H7 (cell line): ENCODE measurements at regions not wholly inside any gene's neighbourhood (a gene's known extent, or its start where the extent isn't known, plus 50 kb on each side); places are given as distances from the start of the nearest gene placed in this dataset.

Experiments used
- DNase-seq: peaks from one replicate; pipeline ENCODE4 v3.0.0; 2012
- H3K27me3 ChIP-seq: 2 replicates; pipeline ENCODE4 v1.6.0; 2011; ENCODE audit warnings: mild to moderate bottlenecking, low read length; ENCODE audit not compliant: control insufficient read depth, insufficient read depth
- H3K36me3 ChIP-seq: replicated peaks from 2 replicates; pipeline ENCODE4 v1.5.1; 2011; ENCODE audit warnings: low read length; ENCODE audit not compliant: control insufficient read depth, insufficient read depth
- H3K4me3 ChIP-seq: 2 replicates; pipeline ENCODE4 v1.5.1; 2011; ENCODE audit warnings: low read depth, mild to moderate bottlenecking, control low read depth, low read length, moderate library complexity; ENCODE audit not compliant: insufficient read depth

DNA sequence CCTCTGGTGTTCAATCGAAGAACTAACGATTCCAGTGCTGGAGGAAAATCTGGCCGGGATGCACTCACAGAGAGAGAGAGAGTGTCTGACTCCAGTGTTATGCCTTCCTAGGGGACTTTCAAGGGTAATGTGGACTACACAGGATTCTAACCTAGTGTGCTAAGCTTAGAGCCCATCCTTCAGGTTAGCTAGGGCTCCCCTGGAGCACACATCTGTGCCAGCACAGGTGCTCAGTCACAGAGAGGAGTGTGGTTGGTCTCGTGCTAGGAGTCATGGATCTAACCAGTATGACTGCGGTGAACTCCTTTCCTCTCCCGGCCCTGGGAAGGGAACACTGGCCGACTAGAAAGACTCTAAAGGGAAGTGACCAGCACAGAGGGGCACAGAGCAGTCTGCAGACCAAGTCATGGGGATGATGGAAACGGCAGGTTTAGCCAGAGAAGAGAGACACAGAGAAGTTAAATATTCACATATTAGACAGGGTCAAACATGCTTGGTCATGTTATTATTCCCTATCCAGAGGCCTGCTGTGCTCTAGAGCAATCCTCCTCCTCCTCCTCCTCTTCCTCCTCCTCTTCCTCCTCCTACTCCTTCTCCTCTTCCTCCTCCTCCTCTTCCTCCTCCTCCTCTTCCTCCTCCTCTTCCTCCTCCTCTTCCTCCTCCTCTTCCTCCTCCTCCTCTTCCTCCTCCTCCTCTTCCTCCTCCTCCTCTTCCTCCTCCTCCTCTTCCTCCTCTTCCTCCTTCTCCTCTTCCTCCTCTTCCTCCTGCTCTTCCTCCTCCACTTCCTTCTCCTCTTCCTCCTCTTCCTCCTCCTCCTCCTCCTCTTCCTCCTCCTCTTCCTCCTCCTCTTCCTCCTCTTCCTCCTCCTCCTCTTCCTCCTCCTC is 280.3 kb downstream of the XXYLT1 start:
- no peaks in the 10 kb centered on the region; the same call in 1 of the 2 replicates for H3K27me3 ChIP-seq
- no peaks in the 10 kb centered on the region for H3K36me3 ChIP-seq
- no peak for DNase-seq
- no peak overlapping the region for H3K4me3 ChIP-seq

DNA sequence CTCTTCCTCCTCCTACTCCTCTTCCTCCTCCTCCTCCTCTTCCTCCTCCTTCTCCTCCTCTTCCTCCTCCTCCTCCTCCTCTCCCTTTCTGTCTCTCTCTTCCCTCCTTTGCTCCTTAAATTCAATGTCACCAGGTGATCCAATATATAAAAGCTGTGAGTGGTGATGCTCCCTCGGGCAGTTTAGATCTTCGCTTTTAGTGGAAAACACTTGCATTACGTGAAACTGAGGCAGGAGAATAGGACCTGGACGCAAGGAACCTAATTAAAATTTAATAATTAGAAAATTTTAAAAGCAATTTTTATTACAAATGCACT is 279.7 kb downstream of the XXYLT1 start:
- H3K27me3 ChIP-seq = no peaks in the 10 kb centered on the region; the same call in 1 of the 2 replicates
- no peak for DNase-seq
- H3K36me3 ChIP-seq = no peaks in the 10 kb centered on the region
- no peak overlapping the region for H3K4me3 ChIP-seq

DNA sequence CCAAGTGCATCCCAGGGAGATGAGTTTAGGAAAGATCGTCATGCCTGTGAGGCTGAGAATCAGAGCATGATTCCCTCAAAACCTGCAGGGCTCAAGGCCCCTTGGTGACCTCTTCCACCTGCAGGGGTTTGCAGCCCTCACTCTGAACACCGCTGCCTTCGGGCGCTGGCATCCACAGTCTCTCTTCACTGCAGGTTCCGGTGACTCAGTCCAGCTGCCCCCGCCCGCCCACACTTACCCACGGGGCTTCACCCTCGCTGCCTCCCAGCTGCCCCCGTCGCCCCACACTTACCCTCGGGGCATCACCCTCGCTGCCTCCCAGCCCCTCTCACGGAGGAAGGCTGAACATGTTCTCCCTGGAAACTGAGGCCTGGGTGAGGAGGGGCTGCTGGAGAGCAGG is 277.1 kb downstream of the XXYLT1 start:
- Histone ChIP-seq H3K36me3 (no peaks in the 10 kb centered on the region), H3K4me3 (no peak overlapping the region), H3K27me3 (no peaks in the 10 kb centered on the region; the same call in 1 of the 2 replicates)
- DNase-seq = no peak

GRCh38 chr3:194994551-194994981 is 276.4 kb downstream of the XXYLT1 start:
- DNase-seq = no peak

DNA sequence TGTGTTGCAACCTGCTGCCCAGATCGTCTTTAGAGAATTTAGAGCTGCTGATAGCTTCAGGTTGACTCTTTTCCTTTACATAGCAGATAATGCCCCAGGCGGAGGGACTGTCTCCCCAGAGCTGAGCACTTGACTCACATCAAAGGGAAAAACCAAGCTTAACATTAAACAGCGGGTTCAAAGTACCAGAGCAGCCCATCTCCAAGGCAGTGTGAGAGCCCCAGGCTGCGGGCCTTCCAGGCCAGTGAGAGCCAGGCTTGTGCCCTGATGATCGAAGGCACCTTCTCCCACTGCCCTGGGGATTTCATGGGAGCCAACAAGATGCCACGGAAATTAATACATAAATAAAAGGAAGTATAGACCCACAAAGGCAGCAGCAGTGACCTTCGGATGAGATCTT is 275.6 kb downstream of the XXYLT1 start:
- H3K4me3 ChIP-seq = no peak overlapping the region
- no peaks in the 10 kb centered on the region; the same call in 1 of the 2 replicates for H3K27me3 ChIP-seq
- no peaks in the 10 kb centered on the region for H3K36me3 ChIP-seq
- no peak for DNase-seq

More at GRCh38 chr3:194994551-194994981, 276.4 kb downstream of the XXYLT1 start:
- no peaks in the 10 kb centered on the region; the same call in 1 of the 2 replicates for H3K27me3 ChIP-seq
- H3K36me3 ChIP-seq = no peaks in the 10 kb centered on the region
- H3K4me3 ChIP-seq = no peak overlapping the region

- no peaks in the 10 kb centered on the region for H3K36me3 ChIP-seq
- H3K4me3 ChIP-seq = no peak overlapping the region
- no peaks in the 10 kb centered on the region for H3K27me3 ChIP-seq
- DNase-seq = no peak
These were observed 275.0 kb downstream of the XXYLT1 start for GRCh38 chr3:194995922-194996321.

- no peak overlapping the region for H3K4me3 ChIP-seq
- no peak for DNase-seq
- H3K27me3 ChIP-seq = no peaks in the 10 kb centered on the region
- H3K36me3 ChIP-seq = no peaks in the 10 kb centered on the region
These were observed 274.2 kb downstream of the XXYLT1 start for GRCh38 chr3:194996746-194997145.

- H3K36me3 ChIP-seq = no peaks in the 10 kb centered on the region
- DNase-seq = no peak
- H3K4me3 ChIP-seq = no peak overlapping the region
- H3K27me3 ChIP-seq = no peaks in the 10 kb centered on the region
These were observed 272.5 kb downstream of the XXYLT1 start for GRCh38 chr3:194998417-194998816.

GRCh38 chr3:194998948-194999347 is 272.0 kb downstream of the XXYLT1 start:
- H3K36me3 ChIP-seq = no peaks in the 10 kb centered on the region
- H3K4me3 ChIP-seq = no peak overlapping the region
- no peak for DNase-seq
- H3K27me3 ChIP-seq = no peaks in the 10 kb centered on the region

- no peaks in the 10 kb centered on the region for H3K36me3 ChIP-seq
- no peak for DNase-seq
- no peak overlapping the region for H3K4me3 ChIP-seq
- no peaks in the 10 kb centered on the region for H3K27me3 ChIP-seq
These were observed 271.5 kb downstream of the XXYLT1 start for GRCh38 chr3:194999491-194999890.

DNA sequence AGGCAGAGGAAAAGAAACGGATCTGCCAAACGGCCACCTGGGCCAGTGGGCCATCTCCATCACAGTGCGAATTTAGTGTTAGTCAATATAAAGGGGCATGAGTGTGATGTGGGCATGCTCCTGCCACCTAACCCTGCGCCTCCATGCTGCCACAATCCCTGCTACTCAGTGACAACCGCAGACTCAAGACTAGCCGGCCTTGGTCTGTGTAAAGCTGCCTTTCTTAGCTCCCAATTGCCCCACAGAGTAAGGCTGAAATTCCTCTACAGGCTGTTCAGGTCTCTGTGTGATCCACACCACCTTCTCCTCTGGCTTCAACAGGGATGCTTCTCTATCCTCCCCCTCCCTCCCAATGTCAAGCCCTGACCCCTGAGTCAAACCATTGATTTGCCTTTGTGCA is 269.7 kb downstream of the XXYLT1 start:
- Histone ChIP-seq H3K36me3 (no peaks in the 10 kb centered on the region), H3K27me3 (no peaks in the 10 kb centered on the region), H3K4me3 (no peak overlapping the region)
- no peak for DNase-seq

DNA sequence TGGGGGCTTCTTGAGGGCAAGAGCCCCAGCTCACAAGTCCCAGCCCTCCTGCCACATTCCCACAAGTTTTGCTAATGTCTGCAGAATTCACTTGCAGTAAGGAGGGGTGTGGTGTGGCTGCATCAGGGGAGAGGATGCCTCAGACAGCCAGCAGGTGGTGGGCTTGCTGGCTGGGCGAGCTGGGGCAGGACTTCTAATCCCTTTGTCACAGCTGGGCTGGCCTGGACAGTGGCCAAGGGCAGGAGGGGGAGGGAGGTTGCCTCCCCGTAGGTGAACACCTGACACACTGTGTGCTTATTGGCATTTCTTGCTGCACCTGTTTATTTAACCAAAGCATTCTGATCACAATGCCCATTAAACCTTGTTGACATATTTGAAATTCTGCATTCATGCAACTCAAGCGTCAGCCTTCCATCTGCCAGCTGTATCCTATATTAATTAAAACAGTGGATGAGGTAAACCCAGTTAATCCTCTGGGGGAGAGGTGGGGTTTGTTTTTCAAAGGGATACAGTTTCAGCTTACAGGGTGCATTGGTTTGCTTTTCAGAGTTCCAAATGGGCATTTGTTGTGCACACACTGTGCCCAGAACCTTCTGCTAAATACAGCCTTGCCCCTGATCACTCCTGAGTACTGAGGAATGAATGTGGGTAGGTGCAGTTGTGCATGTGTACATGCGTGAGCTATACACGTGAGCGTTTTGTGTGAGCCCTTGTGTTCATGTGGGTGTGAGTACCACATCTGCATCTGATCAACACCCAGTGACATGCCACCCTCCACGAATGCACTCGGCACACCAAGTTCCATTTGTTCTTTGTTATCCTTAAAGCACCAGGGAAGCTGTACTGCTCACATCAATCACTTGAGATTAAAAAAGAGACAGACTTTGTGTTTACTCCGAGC is 268.7 kb downstream of the XXYLT1 start:
- peak; percentile 90 for DNase-seq
- Histone ChIP-seq H3K4me3 (no peak overlapping the region), H3K27me3 (no peaks in the 10 kb centered on the region), H3K36me3 (no peaks in the 10 kb centered on the region)

DNA sequence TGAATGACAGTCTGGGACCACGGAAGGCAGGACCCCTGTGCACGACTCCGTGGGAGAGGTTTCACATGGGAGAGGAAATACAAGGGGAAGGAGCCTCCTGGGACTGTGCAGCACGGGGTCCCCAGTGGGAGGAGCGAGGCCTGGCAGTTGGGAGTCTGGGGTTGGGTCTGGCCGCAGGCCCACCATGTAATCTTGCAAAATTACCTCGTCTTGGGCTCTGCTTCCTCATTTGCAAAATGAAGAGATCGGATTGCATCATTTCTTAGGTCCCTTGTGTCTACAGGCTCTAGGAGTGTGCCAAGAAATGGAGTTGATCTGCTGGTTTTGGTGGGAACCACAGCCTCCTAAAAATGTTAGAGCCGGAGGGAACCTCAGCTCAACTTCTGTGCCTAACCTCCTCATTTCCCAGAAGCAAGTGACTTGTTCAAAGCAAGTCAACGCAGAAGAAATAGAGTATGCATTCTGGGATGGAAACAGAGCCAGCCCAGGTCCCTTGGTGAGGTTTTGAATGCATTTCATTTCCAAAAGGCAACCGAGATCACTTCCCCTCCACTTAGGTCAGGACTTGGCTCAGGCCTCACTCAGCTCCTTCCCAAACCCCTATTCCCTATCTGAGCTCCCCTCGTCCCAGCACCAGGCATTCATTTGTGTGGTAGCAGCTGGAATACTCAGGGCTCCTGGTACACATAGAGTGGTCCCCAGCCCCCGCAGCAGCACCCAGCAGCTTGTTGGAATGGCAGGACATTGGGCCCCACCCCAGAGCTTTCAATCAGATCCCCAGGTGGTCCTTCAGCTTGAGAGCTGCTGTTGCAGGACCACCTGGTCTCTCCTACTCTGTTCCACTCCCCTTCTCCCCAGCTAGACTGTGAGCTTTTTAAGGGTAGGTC is 267.7 kb downstream of the XXYLT1 start:
- H3K27me3 ChIP-seq = no peaks in the 10 kb centered on the region
- H3K4me3 ChIP-seq = no peak overlapping the region
- H3K36me3 ChIP-seq = no peaks in the 10 kb centered on the region
- no peak for DNase-seq

DNA sequence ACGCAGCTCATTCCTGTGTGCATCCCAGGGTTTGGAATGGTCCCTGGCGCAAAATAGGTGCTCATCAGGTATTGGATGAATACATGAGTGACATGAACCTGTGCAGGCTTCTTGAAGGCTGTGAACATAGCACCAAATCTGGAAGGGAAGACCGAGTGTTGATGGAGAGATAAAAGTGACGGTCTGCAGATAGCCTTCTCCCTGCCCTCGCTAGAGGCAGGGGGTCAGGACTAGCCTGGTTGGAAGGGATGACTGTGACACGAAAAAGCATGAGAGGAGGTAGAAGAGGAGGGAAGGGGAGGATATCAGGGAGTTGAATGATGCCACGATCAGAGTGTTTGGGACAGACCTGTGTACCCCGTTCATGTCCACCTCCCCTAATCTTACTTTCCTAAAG is 267.1 kb downstream of the XXYLT1 start:
- no peaks in the 10 kb centered on the region for H3K36me3 ChIP-seq
- no peak for DNase-seq
- no peaks in the 10 kb centered on the region for H3K27me3 ChIP-seq
- no peak overlapping the region for H3K4me3 ChIP-seq
